GM12878 (cell line): ENCODE measurements at regions not wholly inside any gene's neighbourhood (a gene's known extent, or its start where the extent isn't known, plus 50 kb on each side); places are given as distances from the start of the nearest gene placed in this dataset.

Experiments used
- EP300 ChIP-seq, 2 experiments: fragments of 150-350 bp in 1 of 2; IDR thresholded peaks; 2 replicates each; pipeline ENCODE4 v1.6.1; 2011 to 2012; ENCODE audit warnings: low read depth in 2 of 2, low read length in 2 of 2, borderline replicate concordance in 1 of 2, improper control_type of control experiment in 1 of 2, inconsistent platforms in 1 of 2; ENCODE audit not compliant: control insufficient read depth in 1 of 2
- FOS ChIP-seq: IDR thresholded peaks from 3 replicates; pipeline ENCODE4 v1.6.1; 2011; ENCODE audit warnings: borderline replicate concordance; ENCODE audit not compliant: insufficient read length; ENCODE audit errors: extremely low read depth
- FOXK2 ChIP-seq: fragments of 450-650 bp; IDR thresholded peaks from 2 replicates; pipeline ENCODE4 v1.6.1; 2017; ENCODE audit warnings: mild to moderate bottlenecking, moderate library complexity
- KAT2A ChIP-seq: conservative IDR thresholded peaks from 2 replicates; pipeline ENCODE4 v1.6.1; 2011; ENCODE audit warnings: low read depth, low read length; ENCODE audit not compliant: control insufficient read depth
- POLR2A ChIP-seq: IDR thresholded peaks from 2 replicates; pipeline ENCODE4 v1.6.1; 2011; ENCODE audit warnings: low read depth, mild to moderate bottlenecking, low read length
- SIN3A ChIP-seq: IDR thresholded peaks from 2 replicates; pipeline ENCODE4 v1.6.1; 2012; ENCODE audit warnings: low read depth, low read length, improper control_type of control experiment
- SP1 ChIP-seq: IDR thresholded peaks from one replicate; pipeline ENCODE4 v1.6.1; 2011; ENCODE audit warnings: low read depth, low read length
- ZZZ3 ChIP-seq: IDR thresholded peaks from 2 replicates; pipeline ENCODE4 v1.6.1; 2011; ENCODE audit warnings: low read depth; ENCODE audit not compliant: control insufficient read depth, insufficient read length
- TF ChIP-seq, protein P1 (sequence below), 3 experiments: IDR thresholded peaks in 2 of 3; conservative IDR thresholded peaks in 1 of 3; 2 replicates each; pipeline ENCODE4 v1.5.1; 2011; ENCODE audit warnings: low read depth in 3 of 3, low read length in 3 of 3, mild to moderate bottlenecking in 3 of 3, control low read depth in 2 of 3, moderate library complexity in 2 of 3, inconsistent platforms in 1 of 3, mixed read lengths in 1 of 3; ENCODE audit not compliant: control insufficient read depth in 2 of 3, insufficient read depth in 1 of 3; ENCODE audit errors: extremely low read depth in 1 of 3

DNA sequence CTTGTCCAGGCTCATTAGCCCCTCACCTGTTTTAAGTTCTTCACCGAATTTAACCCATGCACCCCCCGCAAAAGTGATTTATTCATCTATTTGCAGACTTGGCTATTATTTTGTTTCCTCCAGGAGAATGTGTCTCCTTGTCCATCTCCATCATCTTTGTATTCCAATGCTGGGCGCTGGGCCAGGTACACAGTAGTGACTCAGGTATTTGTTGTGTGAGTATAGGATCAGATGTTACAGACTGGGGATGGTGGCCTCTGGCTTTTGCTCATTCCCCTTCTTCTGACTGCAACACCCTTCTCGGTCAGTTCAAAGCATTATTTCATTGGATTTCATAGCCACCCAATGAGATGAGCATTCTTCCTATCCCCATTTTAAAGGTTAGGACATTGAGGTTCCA lies 408.2 kb downstream of the MN1 start:
- TF ChIP-seq SP1 (no peak), ZZZ3 (no peak), FOXK2 (no peak), POLR2A (no peak), SIN3A (no peak), EP300 (IDR thresholded peaks at IDR 0.05; ENCODE audit: borderline replicate concordance in 1 of 2, control insufficient read depth in 1 of 2, low read depth in 2 of 2, low read length in 2 of 2) (no peak), KAT2A (no peak), FOS (no peak)
- TF ChIP-seq, protein P1, sequence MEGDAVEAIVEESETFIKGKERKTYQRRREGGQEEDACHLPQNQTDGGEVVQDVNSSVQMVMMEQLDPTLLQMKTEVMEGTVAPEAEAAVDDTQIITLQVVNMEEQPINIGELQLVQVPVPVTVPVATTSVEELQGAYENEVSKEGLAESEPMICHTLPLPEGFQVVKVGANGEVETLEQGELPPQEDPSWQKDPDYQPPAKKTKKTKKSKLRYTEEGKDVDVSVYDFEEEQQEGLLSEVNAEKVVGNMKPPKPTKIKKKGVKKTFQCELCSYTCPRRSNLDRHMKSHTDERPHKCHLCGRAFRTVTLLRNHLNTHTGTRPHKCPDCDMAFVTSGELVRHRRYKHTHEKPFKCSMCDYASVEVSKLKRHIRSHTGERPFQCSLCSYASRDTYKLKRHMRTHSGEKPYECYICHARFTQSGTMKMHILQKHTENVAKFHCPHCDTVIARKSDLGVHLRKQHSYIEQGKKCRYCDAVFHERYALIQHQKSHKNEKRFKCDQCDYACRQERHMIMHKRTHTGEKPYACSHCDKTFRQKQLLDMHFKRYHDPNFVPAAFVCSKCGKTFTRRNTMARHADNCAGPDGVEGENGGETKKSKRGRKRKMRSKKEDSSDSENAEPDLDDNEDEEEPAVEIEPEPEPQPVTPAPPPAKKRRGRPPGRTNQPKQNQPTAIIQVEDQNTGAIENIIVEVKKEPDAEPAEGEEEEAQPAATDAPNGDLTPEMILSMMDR (IDR thresholded peaks at IDR 0.05 in 2 of 3, conservative IDR thresholded peaks at IDR 0.05 in 1 of 3; ENCODE audit: control insufficient read depth in 2 of 3, extremely low read depth in 1 of 3, insufficient read depth in 1 of 3, low read depth in 3 of 3, low read length in 3 of 3): no peak
